PFSK-1 (cell line): ENCODE measurements at regions not wholly inside any gene's neighbourhood (a gene's known extent, or its start where the extent isn't known, plus 50 kb on each side); places are given as distances from the start of the nearest gene placed in this dataset.

Source experiments
- FOXP2 ChIP-seq: optimal IDR thresholded peaks from 2 replicates; pipeline ENCODE3; 2011; ENCODE audit warnings: borderline replicate concordance, control low read depth, inconsistent platforms; ENCODE audit not compliant: insufficient read depth; ENCODE audit errors: extremely low read length, extremely low read depth
- POLR2AphosphoS5 ChIP-seq: IDR thresholded peaks from 2 replicates; pipeline ENCODE4 v1.6.1; 2012; ENCODE audit warnings: low read depth, mild to moderate bottlenecking, control low read depth, low read length, moderate library complexity
- SIN3A ChIP-seq: IDR thresholded peaks from 2 replicates; pipeline ENCODE4 v1.6.1; 2012; ENCODE audit warnings: mild to moderate bottlenecking, low read length, moderate library complexity, borderline replicate concordance; ENCODE audit not compliant: insufficient read depth
- TAF1 ChIP-seq: IDR thresholded peaks from 2 replicates; pipeline ENCODE4 v1.6.1; 2012; ENCODE audit warnings: low read length, control low read depth, borderline replicate concordance; ENCODE audit not compliant: insufficient read depth
- TF ChIP-seq, protein P1 (sequence below), 2 experiments: IDR thresholded peaks; 2 replicates each; pipeline versions ENCODE4 v1.6.1 to v1.8.0; 2011 to 2012; ENCODE audit warnings: low read depth in 2 of 2, low read length in 2 of 2, control low read depth in 1 of 2, inconsistent platforms in 1 of 2, mild to moderate bottlenecking in 1 of 2, moderate library complexity in 1 of 2; ENCODE audit not compliant: insufficient read depth in 1 of 2

DNA sequence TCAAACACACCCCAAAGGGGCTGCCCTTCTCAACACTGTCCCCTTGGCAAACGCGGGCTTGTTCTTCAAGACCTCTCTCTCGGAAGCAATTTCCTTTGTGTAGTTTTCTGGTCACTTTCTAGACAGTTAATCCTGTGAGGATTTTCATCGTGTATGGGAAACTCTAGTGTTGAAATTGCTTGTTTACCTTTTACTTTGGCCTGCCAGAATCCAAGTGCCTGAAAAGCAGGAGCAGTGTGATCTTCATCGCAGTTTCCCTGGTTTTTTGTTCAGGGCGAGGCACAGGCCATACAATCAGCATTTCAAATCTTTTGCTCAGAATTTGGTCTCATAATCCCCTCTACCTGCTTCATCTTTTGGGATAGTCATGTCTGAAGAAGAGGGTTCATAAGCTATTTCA is 115.7 kb upstream of the C9orf72 start:
- no peak for TF ChIP-seq POLR2AphosphoS5
- no peak for TF ChIP-seq SIN3A
- no peak for TF ChIP-seq TAF1
- TF ChIP-seq, protein P1, sequence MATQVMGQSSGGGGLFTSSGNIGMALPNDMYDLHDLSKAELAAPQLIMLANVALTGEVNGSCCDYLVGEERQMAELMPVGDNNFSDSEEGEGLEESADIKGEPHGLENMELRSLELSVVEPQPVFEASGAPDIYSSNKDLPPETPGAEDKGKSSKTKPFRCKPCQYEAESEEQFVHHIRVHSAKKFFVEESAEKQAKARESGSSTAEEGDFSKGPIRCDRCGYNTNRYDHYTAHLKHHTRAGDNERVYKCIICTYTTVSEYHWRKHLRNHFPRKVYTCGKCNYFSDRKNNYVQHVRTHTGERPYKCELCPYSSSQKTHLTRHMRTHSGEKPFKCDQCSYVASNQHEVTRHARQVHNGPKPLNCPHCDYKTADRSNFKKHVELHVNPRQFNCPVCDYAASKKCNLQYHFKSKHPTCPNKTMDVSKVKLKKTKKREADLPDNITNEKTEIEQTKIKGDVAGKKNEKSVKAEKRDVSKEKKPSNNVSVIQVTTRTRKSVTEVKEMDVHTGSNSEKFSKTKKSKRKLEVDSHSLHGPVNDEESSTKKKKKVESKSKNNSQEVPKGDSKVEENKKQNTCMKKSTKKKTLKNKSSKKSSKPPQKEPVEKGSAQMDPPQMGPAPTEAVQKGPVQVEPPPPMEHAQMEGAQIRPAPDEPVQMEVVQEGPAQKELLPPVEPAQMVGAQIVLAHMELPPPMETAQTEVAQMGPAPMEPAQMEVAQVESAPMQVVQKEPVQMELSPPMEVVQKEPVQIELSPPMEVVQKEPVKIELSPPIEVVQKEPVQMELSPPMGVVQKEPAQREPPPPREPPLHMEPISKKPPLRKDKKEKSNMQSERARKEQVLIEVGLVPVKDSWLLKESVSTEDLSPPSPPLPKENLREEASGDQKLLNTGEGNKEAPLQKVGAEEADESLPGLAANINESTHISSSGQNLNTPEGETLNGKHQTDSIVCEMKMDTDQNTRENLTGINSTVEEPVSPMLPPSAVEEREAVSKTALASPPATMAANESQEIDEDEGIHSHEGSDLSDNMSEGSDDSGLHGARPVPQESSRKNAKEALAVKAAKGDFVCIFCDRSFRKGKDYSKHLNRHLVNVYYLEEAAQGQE (IDR thresholded peaks at IDR 0.05; ENCODE audit: insufficient read depth in 1 of 2, low read depth in 2 of 2, low read length in 2 of 2) = no peak
- no peak for TF ChIP-seq FOXP2
